NOMO-1 treated with dmso at 0.1 percent for 144 hours (cell line): ENCODE measurements at regions not wholly inside any gene's neighbourhood (a gene's known extent, or its start where the extent isn't known, plus 50 kb on each side); places are given as distances from the start of the nearest gene placed in this dataset.
"Not testable (repeated sequence)": the region's sequence is repeated elsewhere in the genome, so short reads cannot be mapped to it uniquely, and the experiment has no call there.

Experiments used
- DNase-seq: peaks from one replicate; lab custom pipeline; 2025; ENCODE audit not compliant: unreplicated experiment; lab: John Stamatoyannopoulos, UW

DNA sequence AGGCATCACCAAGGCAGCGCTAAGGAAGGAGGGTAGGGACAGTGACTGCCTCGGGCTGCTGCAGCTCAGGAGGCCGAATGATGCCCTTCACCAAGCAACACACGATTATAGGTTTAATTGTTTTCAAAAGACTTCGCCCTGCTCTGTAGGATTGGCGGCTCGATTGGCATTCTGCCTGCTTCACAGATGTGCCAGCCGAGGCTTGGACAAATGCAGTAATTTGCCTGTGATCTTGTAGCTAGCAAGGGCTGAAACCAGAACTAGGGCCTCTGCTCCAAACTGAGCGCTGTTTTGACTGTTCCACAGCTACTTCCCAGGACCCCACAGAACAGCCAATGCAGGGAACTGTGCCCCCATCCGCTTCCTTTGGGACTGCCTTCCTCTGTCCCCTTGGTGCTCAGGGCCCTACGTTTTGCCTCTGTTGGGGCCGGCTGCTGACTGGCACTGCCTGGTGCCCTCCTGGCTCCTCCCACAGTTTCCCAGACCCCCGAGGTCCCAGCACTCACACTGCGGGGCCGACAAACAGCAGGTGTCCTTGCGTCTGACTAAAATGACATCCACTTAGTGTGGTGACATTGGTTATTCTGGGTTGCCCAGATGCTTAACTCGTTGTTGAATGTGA, 62.6 kb upstream of the EN2 start:
- DNase-seq: no peak

DNA sequence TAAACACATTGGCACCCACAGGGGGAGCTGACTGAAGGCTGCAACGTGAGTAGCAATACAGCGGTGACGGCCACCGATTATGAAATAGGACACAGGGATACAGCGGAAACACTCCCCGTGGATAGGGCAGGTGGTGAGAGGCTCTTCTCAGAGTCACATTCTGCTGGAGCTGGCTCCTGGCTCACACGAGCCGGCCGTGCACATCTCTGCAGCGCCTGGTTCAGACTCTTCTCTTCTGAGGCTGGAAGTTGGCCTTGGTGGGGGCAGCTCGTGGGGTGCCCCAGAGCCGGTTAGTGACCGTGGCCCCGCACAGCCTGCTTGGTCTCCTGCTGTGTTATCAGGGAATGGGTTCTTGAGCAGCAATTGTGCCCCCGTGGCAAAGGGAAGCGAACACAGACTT, 61.3 kb upstream of the EN2 start:
- no peak for DNase-seq

DNA sequence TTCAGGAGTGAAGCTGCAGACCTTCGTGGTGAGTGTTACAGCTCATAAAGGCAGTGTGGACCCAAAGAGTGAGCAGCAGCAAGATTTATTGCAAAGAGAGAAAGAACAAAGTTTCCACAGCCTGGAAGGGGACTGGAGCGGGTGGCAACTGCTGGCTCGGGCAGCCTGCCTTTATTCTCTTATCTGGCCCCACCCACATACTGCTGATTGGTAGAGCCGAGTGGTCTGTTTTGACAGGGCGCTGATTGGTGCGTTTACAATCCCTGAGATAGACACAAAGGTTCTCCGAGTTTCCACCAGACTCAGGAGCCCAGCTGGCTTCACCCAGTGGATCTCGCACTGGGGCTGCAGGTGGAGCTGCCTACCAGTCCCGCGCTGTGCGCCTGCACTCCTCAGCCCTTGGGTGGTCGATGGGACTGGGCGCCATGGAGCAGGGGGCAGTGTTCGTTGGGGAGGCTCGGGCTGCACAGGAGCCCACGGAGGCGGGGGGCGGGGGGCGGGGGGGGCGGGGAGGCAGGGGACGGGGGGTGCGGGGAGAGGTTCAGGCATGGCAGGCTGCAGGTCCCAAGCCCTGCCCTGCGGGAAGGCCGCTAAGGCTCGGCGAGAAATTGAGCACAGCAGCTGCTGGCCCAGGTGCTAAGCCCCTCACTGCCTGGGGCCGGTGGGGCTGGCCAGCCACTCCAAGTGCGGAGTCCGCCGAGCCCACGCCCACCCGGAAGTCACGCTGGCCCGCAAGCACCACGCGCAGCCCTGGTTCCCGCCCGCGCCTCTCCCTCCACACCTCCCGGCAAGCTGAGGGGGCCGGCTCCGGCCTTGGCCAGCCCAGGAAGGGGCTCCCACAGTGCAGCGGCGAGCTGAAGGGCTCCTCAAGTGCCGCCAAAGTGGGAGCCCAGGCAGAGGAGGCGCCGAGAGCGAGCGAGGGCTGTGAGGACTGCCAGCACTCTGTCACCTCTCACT, 59.9 kb upstream of the EN2 start:
- DNase-seq: not testable (repeated sequence)

DNA sequence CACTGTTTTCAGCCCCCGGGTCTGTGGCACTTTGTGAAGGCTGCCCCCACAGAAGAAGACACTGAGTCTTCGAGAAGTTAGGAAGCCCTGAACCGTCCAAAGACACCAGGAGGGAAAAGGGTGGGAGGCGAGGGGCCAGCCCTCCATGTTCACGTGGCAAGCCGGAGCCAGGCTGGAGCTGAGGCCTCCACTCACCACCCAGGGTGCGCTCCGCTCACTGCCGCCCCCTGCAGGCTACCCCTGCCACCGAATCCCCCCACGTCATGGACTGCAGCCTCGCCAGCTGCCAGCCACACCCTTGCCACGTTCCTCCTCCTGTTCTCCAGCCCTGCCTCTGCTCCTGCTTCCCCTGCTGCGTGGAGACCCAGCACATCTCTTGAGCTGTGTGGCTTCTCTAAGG, 59.0 kb upstream of the EN2 start:
- no peak for DNase-seq

DNA sequence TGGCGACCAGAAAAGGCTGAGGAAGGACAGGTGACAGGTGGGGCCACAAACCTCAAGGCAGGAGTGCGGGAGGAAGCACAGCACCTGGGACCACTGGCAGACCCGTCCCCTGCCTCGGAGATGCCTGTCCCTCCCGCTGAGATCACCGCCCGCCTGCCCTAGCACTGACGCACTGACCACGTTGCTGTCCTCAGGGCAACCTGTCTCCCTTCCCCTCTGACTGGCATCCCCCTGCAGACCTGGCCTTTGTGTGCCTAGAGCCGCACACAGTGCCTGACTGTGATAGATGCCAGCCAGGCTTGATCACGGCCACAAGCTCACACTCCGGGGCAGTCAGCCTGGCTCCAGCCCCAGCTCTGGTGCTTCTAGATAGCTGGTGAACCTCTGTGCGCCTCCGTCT, 58.4 kb upstream of the EN2 start:
- DNase-seq: no peak

DNA sequence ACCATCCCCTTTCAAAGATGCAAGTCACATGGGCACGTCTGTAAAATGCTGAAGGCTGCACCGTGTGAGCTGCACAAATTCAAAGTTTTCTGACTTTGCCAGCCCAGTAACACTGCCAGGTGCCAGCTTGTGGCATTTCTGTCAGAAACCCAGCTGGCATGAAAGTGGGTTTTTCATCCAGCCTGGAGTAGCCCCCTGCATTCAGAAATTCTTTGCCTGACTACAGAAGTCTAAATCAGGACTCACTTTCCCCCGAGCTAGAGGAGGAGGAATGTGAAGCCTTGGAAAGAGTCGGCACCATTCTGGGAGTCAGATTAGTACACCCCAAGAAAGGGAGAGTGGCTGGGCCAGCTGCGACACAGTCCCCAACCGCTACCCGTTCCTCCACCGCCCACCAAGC, 56.7 kb upstream of the EN2 start:
- no peak for DNase-seq

DNA sequence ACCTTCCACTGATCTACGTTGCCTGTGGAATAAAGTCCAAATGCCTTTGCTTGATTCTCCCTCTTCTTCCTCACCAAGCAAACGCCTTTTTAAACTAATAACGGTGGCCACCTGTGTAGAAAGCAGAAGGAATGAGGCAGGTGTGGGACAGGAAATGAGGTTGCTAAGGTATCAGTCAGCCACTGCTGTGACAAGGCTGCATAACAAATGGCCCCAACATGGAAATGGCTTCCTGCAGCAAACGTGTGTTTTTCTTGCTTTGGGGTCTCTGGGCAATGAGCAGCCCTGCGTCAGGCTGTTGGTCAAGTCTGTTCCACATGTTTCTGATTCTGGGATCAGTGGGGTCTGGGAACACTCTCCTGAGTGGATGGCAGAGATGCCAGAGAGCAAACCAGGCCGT, 56.0 kb upstream of the EN2 start:
- no peak for DNase-seq

DNA sequence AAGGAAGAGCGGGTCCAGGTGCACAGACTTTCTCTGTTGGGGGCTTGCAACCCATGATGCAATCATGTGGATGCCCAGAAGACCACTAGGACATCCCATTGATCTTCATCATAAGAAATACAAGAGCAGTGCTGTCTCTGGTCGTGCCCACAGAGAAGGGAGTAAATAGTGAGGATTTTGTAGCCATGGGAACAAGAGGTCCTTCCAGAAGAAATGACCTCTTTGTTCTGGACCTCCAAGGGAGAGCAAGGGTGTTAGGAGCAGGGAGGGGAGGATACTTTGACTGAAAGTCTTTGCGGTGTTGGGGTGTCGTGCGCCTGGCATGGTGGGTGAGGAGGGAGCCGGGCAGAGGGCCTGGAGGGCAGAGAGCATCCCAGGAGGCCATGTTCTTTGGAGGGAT, 55.0 kb upstream of the EN2 start:
- DNase-seq: no peak

DNA sequence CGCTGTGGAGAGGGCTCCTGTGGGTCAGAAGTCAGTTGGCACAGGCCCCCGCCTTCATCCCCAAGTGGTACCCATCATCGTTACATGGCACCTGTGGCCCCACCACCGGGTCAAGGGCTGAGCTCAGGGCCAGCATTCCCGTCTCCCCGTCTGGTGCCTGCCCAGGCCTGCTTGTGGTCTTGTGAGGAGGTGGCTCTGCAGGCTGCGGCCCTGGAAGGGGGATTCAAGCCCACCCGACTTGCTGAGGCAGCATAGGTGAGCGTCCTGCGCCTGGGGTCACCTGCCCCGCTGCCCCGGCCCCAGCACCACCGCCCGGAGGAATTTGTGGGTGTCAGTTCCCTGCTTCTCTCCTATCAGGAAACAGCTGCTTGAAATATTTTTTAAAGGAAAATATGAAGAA, 53.0 kb upstream of the EN2 start:
- DNase-seq: no peak

DNA sequence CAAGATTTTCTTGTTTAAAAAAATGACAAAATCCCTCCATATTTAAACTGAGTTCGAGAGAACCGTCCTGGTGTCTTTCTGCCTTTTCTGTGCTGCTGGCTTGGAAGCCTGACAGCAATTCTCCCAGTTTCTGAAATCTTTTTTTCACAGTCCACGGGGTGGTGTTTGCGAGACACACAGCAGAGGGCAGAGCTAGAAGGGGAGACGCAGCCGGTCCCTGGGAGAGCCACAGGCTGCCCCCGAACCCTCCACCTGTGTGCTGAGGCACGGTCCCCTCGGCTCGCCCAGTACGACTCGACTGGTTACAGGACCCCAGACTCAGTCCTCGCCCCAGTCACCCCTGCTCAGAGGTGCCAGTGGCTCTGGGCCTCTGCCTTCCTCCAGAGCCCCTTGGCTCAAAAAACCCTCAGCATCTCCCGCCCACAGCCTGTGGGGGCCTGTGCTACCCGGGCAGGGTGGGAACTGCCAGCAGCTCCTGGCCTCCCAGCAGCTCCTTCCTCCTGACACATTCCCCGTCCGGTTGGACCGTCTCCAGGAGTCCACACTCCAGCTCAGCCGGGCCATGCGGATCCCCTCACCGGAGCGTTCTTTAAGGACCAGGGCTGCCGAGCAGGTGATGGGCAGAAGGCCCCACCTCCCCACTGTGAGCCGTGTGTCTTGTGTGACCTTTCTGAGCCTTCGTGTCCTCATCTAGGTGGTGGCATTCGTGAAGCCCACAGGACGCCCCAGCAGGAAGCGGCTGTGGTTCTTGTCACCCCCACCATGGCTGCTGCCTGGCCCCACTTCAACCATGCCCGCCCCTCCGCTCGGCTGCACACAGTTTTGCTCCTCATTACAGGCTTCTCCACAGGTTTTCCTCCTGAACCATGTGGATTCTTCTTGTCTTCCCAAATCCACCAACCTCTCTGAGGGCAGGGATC, 52.3 kb upstream of the EN2 start:
- no peak for DNase-seq

DNA sequence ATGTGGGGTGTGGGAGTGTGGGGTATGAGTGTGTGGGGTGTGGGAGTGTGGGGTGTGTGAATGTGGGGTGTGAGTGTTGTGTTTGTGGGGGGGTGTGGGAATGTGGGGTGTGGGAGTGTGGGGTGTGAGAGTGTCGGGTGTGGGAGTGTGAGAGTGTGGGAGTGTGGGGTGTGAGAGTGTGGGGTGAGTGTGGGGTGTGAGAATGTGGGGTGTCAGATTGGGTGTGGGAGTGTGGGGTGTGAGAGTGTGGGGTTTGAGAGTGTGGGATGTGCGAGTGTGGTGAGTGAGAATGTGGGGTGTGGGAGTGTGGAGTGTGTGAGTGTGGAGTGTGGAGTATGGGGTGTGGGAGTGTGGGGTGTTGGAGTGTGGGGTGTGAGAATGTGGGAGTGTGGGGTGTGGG, 50.1 kb upstream of the EN2 start:
- no peak for DNase-seq
